Stimulated activated CD4-positive, alpha-beta T cell treated with anti-CD3 and anti-CD28 coated beads, Interleukin-2, amount 100 ng/mL, for 24 hours (primary cell): ENCODE measurements at regions not wholly inside any gene's neighbourhood (a gene's known extent, or its start where the extent isn't known, plus 50 kb on each side); places are given as distances from the start of the nearest gene placed in this dataset.
"Not testable (repeated sequence)": the region's sequence is repeated elsewhere in the genome, so short reads cannot be mapped to it uniquely, and the experiment has no call there.

Experiments
- DNase-seq, 2 donors: peaks; one replicate each; pipeline ENCODE4 v3.0.0-alpha.2; 2020

DNA sequence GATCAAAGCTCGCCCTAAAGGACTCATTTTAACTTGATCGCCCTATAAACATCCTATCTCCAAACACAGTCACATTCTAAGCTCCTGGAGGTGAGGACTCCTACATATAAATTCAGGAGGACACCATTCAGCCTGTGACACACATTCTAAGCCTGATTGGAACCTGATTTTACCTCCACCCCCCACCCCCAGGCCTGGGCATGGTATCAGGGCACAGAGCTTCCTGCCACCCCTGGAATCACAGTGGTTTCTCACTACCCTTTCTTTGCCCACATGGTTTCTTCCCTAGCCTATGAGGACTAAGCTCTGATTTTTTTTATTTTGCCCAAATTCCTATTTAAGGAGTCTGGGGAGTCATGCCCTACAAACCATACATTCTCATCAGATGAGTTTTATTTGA lies 428.1 kb upstream of the ID2 start:
- no peak for DNase-seq

DNA sequence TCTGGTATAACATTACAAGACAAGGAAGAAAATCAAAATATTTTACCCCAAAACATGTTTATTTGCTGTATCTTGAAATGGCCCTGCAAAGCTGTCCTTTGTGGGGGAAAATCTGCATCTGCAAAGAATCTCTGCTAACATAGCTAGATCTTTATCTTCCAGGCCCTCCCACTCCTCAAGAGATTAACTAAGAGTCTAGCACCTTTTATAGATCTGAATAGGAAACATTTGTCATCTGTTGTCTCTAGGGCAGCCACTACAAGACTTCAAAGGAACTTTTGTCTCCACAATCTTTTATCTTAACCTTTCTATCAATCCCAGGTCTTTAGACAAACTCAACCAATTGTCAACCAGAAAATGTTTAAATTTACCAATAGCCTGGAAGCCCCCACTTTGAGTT lies 427.6 kb upstream of the ID2 start:
- DNase-seq, result not testable (repeated sequence)

DNA sequence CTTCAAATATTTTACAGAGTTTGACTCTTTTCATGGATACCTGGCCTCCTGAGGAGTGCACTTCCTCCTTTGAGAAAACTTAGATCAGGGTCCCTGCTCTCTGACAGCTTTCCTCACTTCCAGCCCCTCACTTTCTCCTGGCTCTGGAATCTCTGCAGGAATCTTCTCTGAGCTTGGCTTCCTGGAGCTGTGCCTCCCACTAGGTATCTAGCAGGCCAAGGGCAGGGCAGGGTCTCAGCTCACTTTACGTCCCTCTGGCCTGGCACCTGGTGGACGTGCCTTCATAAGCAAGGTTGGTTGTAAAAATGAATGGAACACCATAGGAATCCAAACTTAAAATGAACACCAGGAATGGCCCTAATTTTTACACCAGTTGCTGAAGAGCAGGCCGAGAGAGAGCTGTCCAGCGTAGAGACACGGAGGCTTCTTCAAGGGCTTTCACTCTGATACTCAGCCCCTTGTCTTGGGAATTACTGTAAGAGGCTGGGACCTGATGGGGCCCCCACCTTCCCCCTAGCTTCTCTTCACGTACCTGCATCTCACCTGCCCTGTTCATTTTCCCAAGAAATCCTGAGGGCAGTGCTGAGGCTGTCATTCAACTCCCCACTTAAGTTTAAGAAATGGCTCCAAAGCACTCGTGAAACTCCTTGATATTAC lies 426.9 kb upstream of the ID2 start:
- no peak for DNase-seq

DNA sequence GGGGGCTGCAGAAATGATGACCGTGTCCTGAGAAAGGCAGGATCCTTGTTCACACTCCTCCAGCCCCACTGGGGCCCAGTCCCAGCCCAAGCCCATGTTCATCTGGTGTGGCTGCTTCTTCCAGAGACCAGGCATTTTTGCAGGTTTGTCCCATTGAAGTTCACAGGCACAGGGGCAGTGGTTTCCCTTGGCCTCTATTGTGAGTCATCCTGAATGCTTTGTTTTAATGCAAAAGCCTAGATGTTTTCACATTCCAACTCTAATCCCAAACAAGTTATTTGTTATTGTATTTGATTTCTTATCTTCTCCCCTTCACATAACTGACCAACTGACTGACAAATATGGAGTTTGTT lies 426.4 kb upstream of the ID2 start:
- no peak for DNase-seq

DNA sequence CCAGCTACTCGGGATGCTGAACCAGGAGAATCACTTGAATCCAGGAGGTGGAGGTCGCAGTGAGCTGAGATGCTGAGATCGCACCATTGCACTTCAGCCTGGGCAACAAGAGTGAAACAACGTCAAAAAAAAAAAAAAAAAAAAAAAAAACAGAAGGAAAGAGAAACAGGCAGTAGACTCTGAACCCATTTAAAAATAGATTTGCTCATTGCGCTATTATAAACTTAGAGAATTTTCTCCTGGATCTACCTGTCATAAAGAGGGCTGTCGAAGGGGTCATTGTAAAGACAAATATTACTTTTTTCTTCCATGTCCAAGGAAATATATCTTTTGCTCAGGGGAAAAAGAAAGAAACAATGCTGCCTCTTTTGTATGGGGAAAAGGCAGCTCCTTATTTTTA lies 425.0 kb upstream of the ID2 start:
- no peak for DNase-seq

- no peak for DNase-seq
These were observed 424.4 kb upstream of the ID2 start for GRCh38 chr2:8257502-8257901.

DNA sequence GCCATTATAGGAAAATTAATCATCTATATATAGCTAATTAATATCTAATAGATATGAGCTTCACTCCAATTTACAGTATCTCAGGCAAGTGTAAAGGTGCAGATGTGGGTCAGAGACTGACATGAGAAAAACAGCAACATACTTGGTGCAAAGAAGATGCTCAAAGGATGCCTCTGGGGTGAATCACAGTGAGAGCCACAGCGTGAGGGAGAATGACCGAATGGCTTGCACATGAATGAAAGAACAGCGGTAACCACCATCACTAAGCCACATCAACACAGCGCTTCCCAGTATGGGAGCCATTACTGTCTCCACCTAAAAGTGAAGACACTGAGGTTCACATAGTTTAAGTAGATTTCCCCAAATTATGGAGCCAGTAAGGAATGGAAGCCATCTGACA lies 423.4 kb upstream of the ID2 start:
- no peak for DNase-seq

DNA sequence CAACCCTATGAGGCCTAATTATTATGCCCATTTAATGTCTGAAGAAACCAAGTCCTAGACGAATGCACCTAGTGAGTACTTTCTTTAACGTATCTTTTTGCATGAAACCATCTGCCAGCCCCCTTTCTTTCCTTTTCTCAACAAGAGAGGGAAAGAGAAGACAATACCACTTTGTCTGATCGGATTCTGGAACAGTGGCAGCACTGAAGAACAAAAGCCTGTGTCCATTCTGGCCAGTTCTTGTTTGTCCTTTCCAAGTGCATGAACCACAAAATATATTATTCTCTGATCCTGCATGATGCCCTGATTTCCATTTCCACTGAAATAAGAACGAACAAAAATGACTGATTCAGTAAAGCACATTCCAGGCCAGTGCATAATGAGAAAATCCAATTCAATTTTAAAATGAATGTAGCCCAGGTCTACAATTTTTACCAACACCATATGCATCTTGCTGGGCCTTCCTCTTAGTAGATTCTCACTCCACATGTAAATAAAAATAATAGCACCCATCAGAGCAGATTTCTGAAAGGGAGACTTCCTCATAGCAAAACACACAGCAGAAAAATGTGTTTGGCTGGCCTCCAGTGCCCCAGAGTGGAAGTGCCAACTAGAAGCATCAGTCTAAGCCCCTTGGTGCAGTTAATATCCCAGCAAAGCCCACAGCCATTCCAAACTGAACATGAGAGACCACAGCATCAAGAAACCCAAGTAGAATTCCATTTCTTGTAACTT lies 422.6 kb upstream of the ID2 start:
- no peak for DNase-seq

GRCh38 chr2:8259841-8260178 lies 422.0 kb upstream of the ID2 start:
- no peak for DNase-seq

- no peak for DNase-seq
These were observed 421.6 kb upstream of the ID2 start for GRCh38 chr2:8260213-8260612.

DNA sequence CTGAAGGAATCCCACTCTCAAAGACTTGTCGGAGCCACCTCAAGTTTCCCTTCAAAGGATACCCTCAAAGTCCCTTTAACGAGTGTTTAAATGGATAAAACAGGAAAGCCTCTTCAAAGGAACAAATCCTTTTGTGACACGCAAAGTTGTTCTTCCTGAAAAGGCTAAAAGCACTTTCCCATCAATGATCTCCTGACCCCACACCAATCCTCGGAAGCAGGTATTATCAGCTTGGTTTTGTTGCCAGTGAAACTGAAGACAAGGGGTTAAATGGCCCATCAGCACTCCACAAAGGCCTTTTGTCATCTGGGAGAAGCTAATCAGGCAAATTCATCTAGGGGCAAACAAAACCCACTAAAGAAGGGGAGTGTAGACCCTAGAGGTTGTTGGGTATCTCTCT lies 418.0 kb upstream of the ID2 start:
- DNase-seq, result no peak

- DNase-seq, result no peak
These were observed 416.9 kb upstream of the ID2 start for GRCh38 chr2:8264981-8265380.

- DNase-seq, result no peak
These were observed 416.2 kb upstream of the ID2 start for GRCh38 chr2:8265476-8266226.

- no peak for DNase-seq
These were observed 415.3 kb upstream of the ID2 start for GRCh38 chr2:8266563-8266962.

DNA sequence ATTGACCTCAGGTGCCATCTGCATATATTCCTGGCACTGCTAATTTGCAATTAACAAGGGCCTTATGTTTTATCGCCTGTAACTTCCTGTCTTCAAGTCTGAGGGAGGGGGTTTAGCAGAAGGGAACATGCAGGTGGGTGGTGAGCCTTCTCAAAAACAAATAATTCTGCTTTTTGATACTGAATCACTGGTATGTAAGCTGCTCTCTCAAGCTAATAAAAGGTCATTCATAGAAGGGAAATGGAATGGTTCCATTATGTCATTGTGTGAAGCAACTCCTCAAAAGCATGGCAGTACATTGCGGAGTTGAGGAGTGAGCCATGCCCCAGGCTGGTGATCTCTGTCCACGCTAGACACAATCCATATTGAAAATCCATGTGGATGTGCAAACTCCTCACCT lies 414.8 kb upstream of the ID2 start:
- no peak for DNase-seq

DNA sequence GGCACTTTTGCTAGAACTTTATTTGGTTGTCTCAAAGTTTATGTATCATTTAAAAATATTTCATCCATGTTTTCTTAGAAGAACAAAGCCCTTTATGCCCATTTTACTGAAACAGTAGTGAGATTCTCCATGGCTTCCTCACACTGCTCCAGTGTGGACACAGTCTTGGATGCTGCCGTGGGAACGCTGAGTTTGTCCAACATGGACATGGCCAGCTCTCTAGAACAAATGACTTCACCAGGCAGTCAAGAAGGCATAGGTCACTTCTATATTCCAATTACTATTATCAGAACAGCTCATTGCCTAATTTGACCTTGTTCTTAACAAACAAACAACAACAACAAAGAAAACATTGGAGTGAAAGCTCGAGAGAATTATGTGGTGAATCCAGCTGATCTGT lies 414.1 kb upstream of the ID2 start:
- no peak for DNase-seq

DNA sequence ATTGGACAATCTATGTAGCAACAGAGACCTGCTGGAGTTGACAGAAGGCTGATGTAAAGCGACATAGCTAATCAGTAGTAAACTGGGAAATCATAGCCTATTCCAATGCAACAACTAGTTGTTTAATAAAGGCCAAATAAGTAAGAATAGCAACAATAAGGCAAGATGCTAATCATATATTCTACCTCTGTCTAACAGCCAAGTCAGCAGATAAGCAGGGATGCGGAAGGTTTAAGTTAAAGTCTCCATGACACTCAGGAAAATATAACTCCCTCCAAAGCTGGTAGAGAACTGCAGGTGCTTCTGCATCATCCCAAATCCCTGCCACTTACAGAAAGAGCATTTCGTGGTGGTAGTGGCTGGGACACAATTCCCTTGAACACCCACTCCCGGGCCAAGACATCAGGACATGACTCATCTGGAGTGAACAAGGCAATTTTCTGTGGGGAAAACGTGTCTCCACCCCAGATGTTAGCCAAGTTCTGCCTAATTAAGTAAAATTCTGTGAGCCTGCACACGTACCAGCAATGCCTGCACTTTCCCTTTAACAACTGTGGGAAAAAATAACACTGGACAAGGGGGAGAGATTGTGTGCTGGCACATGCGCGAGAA lies 413.6 kb upstream of the ID2 start:
- DNase-seq, result no peak

GRCh38 chr2:8270699-8271098 lies 411.2 kb upstream of the ID2 start:
- no peak for DNase-seq

DNA sequence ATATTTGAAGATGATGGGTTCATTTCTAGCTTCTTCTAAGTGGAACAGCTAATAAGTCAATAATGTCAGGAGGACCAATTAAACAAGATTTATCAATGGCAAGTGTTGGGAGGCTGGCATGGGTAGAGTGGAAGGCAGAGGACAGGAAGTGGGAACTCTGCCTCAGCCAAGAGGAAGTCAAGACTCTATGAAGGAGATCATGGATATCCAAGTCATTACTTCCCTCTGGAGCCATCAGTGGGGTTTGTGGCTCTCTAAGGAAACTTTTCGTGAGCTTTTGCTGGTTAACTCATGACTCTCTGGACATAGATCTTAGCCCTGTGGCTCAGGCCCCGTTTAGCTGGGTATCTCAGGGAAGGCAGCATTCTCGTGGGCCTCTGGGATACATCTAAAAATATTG lies 410.4 kb upstream of the ID2 start:
- DNase-seq, result no peak

GRCh38 chr2:8276026-8276425 lies 405.8 kb upstream of the ID2 start:
- DNase-seq, result no peak

DNA sequence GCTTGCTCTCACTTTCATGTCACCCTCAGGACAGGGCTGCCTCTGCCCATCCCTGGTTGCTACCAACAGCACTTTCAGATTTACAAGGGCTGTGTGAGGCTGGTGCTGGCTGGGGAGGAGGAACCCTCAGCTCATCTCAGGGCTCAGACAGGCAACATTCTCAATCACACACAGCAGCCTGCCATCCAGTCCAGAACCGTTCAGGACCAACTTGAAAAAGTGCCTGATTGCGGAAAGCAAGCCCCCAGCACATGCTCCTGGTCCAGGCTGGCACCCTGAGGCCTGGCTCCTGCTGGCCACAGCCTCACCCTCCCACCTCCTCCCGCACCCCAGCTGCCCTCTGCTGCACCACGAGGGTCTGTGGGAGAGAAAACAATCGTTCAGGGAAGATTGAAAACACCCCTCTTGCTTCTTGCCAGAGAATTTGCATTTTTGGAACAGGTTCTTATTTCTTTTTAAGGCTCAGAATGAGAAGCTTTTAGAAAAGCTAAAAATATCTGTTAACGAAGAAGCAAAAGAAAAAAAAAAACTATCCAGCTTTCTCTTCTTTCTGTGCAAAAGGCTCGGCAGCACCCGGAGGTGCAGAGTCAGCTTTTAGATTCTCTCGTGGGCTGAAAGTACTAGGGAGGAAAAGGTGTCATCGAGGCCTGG lies 403.8 kb upstream of the ID2 start:
- DNase-seq, result no peak

GRCh38 chr2:8278709-8279354 lies 403.0 kb upstream of the ID2 start:
- no peak for DNase-seq

GRCh38 chr2:8279506-8279905 lies 402.4 kb upstream of the ID2 start:
- no peak for DNase-seq
